BLaER1 (cell line): ENCODE measurements at regions not wholly inside any gene's neighbourhood (a gene's known extent, or its start where the extent isn't known, plus 50 kb on each side); places are given as distances from the start of the nearest gene placed in this dataset.

ENCODE experiments used
- H3K27ac ChIP-seq: shearing (Covaris generic); formaldehyde crosslinking; 2 replicates; pipeline ENCODE4 v1.8.1; 2022
- H3K27me3 ChIP-seq: shearing (Covaris generic); formaldehyde crosslinking; 2 replicates; pipeline ENCODE4 v1.8.1; 2022
- H3K36me3 ChIP-seq: shearing (Covaris generic); formaldehyde crosslinking; 2 replicates; pipeline ENCODE4 v1.8.1; 2022
- H3K4me1 ChIP-seq: shearing (Covaris generic); formaldehyde crosslinking; 2 replicates; pipeline ENCODE4 v1.8.1; 2022
- H3K4me2 ChIP-seq: shearing (Covaris generic); formaldehyde crosslinking; 2 replicates; pipeline ENCODE4 v1.8.1; 2022
- H3K4me3 ChIP-seq: shearing (Covaris generic); formaldehyde crosslinking; 2 replicates; pipeline ENCODE4 v1.8.1; 2022
- H3K9ac ChIP-seq: shearing (Covaris generic); formaldehyde crosslinking; 2 replicates; pipeline ENCODE4 v1.8.1; 2022
- H3K9me3 ChIP-seq: shearing (Covaris generic); formaldehyde crosslinking; 2 replicates; pipeline ENCODE4 v1.8.1; 2022
- H4K20me1 ChIP-seq: shearing (Covaris generic); formaldehyde crosslinking; 2 replicates; pipeline ENCODE4 v1.8.1; 2022
- Cebpa-rat ChIP-seq: shearing (Covaris generic); IDR thresholded peaks from 2 replicates; pipeline ENCODE4 v1.8.1; 2022

GRCh38 chr9:116042321-116042720 lies 111.3 kb upstream of the PAPPA start:
- no peaks in the 10 kb centered on the region for H3K27me3 ChIP-seq
- TF ChIP-seq Cebpa-rat = no peak
- no peaks in the 10 kb centered on the region for H3K9me3 ChIP-seq
- no peak overlapping the region for H3K9ac ChIP-seq
- H4K20me1 ChIP-seq = no peaks in the 10 kb centered on the region
- H3K36me3 ChIP-seq = no peaks in the 10 kb centered on the region
- no peaks in the 10 kb centered on the region for H3K4me1 ChIP-seq
- H3K27ac ChIP-seq = no peak overlapping the region
- H3K4me2 ChIP-seq = no peak overlapping the region
- no peak overlapping the region for H3K4me3 ChIP-seq

GRCh38 chr9:116045083-116045482 lies 108.5 kb upstream of the PAPPA start:
- TF ChIP-seq Cebpa-rat = no peak
- Histone ChIP-seq H3K4me3 (no peak overlapping the region), H3K27me3 (no peaks in the 10 kb centered on the region), H3K9ac (no peak overlapping the region), H3K27ac (no peak overlapping the region), H3K4me1 (no peaks in the 10 kb centered on the region), H3K4me2 (no peak overlapping the region), H3K36me3 (no peaks in the 10 kb centered on the region), H3K9me3 (no peaks in the 10 kb centered on the region), H4K20me1 (no peaks in the 10 kb centered on the region)

- no peaks in the 10 kb centered on the region for H3K9me3 ChIP-seq
- H3K4me2 ChIP-seq = no peak overlapping the region
- H3K36me3 ChIP-seq = no peaks in the 10 kb centered on the region
- no peaks in the 10 kb centered on the region for H3K4me1 ChIP-seq
- no peak overlapping the region for H3K9ac ChIP-seq
- no peaks in the 10 kb centered on the region for H4K20me1 ChIP-seq
- no peaks in the 10 kb centered on the region for H3K27me3 ChIP-seq
- no peak overlapping the region for H3K27ac ChIP-seq
- no peak overlapping the region for H3K4me3 ChIP-seq
- no peak for TF ChIP-seq Cebpa-rat
Measured at GRCh38 chr9:116048081-116048480, 105.5 kb upstream of the PAPPA start.

GRCh38 chr9:116049456-116049855 lies 104.1 kb upstream of the PAPPA start:
- H3K27ac ChIP-seq = no peak overlapping the region

GRCh38 chr9:116051528-116051927 lies 102.1 kb upstream of the PAPPA start:
- no peaks in the 10 kb centered on the region for H3K27me3 ChIP-seq
- no peak overlapping the region for H3K27ac ChIP-seq
- no peaks in the 10 kb centered on the region for H4K20me1 ChIP-seq
- no peaks in the 10 kb centered on the region for H3K4me1 ChIP-seq
- no peaks in the 10 kb centered on the region for H3K9me3 ChIP-seq
- no peak overlapping the region for H3K4me2 ChIP-seq
- H3K9ac ChIP-seq = no peak overlapping the region
- no peak for TF ChIP-seq Cebpa-rat
- H3K36me3 ChIP-seq = no peaks in the 10 kb centered on the region
- H3K4me3 ChIP-seq = no peak overlapping the region

More at GRCh38 chr9:116049456-116049855, 104.1 kb upstream of the PAPPA start:
- Histone ChIP-seq H3K36me3 (no peaks in the 10 kb centered on the region), H3K9ac (no peak overlapping the region), H3K27me3 (no peaks in the 10 kb centered on the region), H4K20me1 (no peaks in the 10 kb centered on the region), H3K4me1 (no peaks in the 10 kb centered on the region), H3K9me3 (no peaks in the 10 kb centered on the region), H3K4me2 (no peak overlapping the region), H3K4me3 (no peak overlapping the region)
- TF ChIP-seq Cebpa-rat = no peak

GRCh38 chr9:116055536-116055935 lies 98.1 kb upstream of the PAPPA start:
- TF ChIP-seq Cebpa-rat = no peak
- Histone ChIP-seq H3K4me3 (no peak overlapping the region), H3K9me3 (no peaks in the 10 kb centered on the region), H3K27me3 (no peaks in the 10 kb centered on the region), H3K4me2 (no peak overlapping the region), H3K9ac (no peak overlapping the region), H4K20me1 (no peaks in the 10 kb centered on the region), H3K36me3 (no peaks in the 10 kb centered on the region), H3K4me1 (no peaks in the 10 kb centered on the region), H3K27ac (no peak overlapping the region)

GRCh38 chr9:116057371-116057770 lies 96.2 kb upstream of the PAPPA start:
- no peak overlapping the region for H3K4me3 ChIP-seq
- H3K4me2 ChIP-seq = no peak overlapping the region
- no peak overlapping the region for H3K9ac ChIP-seq
- no peaks in the 10 kb centered on the region for H4K20me1 ChIP-seq
- no peaks in the 10 kb centered on the region for H3K9me3 ChIP-seq
- no peak for TF ChIP-seq Cebpa-rat
- no peaks in the 10 kb centered on the region for H3K27me3 ChIP-seq
- no peaks in the 10 kb centered on the region for H3K4me1 ChIP-seq
- no peaks in the 10 kb centered on the region for H3K36me3 ChIP-seq
- no peak overlapping the region for H3K27ac ChIP-seq

- no peaks in the 10 kb centered on the region for H3K36me3 ChIP-seq
- H3K9me3 ChIP-seq = no peaks in the 10 kb centered on the region
- no peak for TF ChIP-seq Cebpa-rat
- no peaks in the 10 kb centered on the region for H4K20me1 ChIP-seq
- H3K27ac ChIP-seq = no peak overlapping the region
- H3K4me2 ChIP-seq = no peak overlapping the region
- no peaks in the 10 kb centered on the region for H3K4me1 ChIP-seq
- H3K4me3 ChIP-seq = no peak overlapping the region
- no peak overlapping the region for H3K9ac ChIP-seq
- no peaks in the 10 kb centered on the region for H3K27me3 ChIP-seq
Measured at GRCh38 chr9:116058421-116058820, 95.2 kb upstream of the PAPPA start.

GRCh38 chr9:116059466-116059865 lies 94.1 kb upstream of the PAPPA start:
- Histone ChIP-seq H3K9me3 (no peaks in the 10 kb centered on the region), H3K27me3 (no peaks in the 10 kb centered on the region)
- TF ChIP-seq Cebpa-rat = no peak

GRCh38 chr9:116060631-116061030 lies 93.0 kb upstream of the PAPPA start:
- H3K4me1 ChIP-seq = no peaks in the 10 kb centered on the region
- H4K20me1 ChIP-seq = no peaks in the 10 kb centered on the region

More at GRCh38 chr9:116059466-116059865, 94.1 kb upstream of the PAPPA start:
- Histone ChIP-seq H4K20me1 (no peaks in the 10 kb centered on the region), H3K36me3 (no peaks in the 10 kb centered on the region), H3K27ac (no peak overlapping the region), H3K4me3 (no peak overlapping the region), H3K4me1 (no peaks in the 10 kb centered on the region), H3K9ac (no peak overlapping the region), H3K4me2 (no peak overlapping the region)

GRCh38 chr9:116061546-116062205 lies 91.9 kb upstream of the PAPPA start:
- no peaks in the 10 kb centered on the region for H3K36me3 ChIP-seq
- no peak overlapping the region for H3K4me2 ChIP-seq
- H4K20me1 ChIP-seq = no peaks in the 10 kb centered on the region
- no peaks in the 10 kb centered on the region for H3K27me3 ChIP-seq
- no peak overlapping the region for H3K9ac ChIP-seq
- no peak overlapping the region for H3K4me3 ChIP-seq
- no peaks in the 10 kb centered on the region for H3K4me1 ChIP-seq
- no peak overlapping the region for H3K27ac ChIP-seq
- no peak for TF ChIP-seq Cebpa-rat
- no peaks in the 10 kb centered on the region for H3K9me3 ChIP-seq

More at GRCh38 chr9:116060631-116061030, 93.0 kb upstream of the PAPPA start:
- no peak overlapping the region for H3K9ac ChIP-seq
- H3K4me3 ChIP-seq = no peak overlapping the region
- H3K4me2 ChIP-seq = no peak overlapping the region
- H3K27me3 ChIP-seq = no peaks in the 10 kb centered on the region
- no peak overlapping the region for H3K27ac ChIP-seq
- TF ChIP-seq Cebpa-rat = no peak
- no peaks in the 10 kb centered on the region for H3K9me3 ChIP-seq
- H3K36me3 ChIP-seq = no peaks in the 10 kb centered on the region
